ENCODE measurements at regions not wholly inside any gene's neighbourhood (a gene's known extent, or its start where the extent isn't known, plus 50 kb on each side); places are given as distances from the start of the nearest gene placed in this dataset.

GRCh38 chr22:25348391-25348790 lies 129.0 kb downstream of the CRYBB2 start:
- no peak overlapping the region for H2BK5ac ChIP-seq (ENCODE audit: low read depth, low read length)
- H3K23ac ChIP-seq (ENCODE audit: insufficient read length), result no peak overlapping the region
- no peak overlapping the region for H3K18ac ChIP-seq (ENCODE audit: extremely low read depth, low read length)
- peaks cover 5 to 33% of the 10 kb centered on the region in 2 experiments; a peak in 3 of 4 replicates for H3K9me3 ChIP-seq (ENCODE audit: insufficient read depth in 2 of 2, low read depth in 1 of 2, low read length in 1 of 2)
- ChIA-PET POLR2A (ENCODE audit: partially characterized antibody) (no interaction called here), CTCF (ENCODE audit: partially characterized antibody) (interaction anchor here (0.6 to 1.6 kb wide), 3 partner anchors 10 to 146 kb away, joined by 3 to 5 read pairs (median 5); no protein-coding TSS in a partner anchor)
- H3K4me1 ChIP-seq (replicated peaks in 1 of 4; ENCODE audit: control insufficient read depth in 3 of 4, insufficient read depth in 4 of 4, low read length in 3 of 4), result no peaks in the 10 kb centered on the region
- no peak overlapping the region for H3K4me3 ChIP-seq (ENCODE audit: extremely low read depth in 1 of 4, insufficient read depth in 2 of 4, low read depth in 3 of 4, low read length in 4 of 4)
- H3K56ac ChIP-seq (replicated peaks; ENCODE audit: insufficient read length, low read depth, low read length), result no peak overlapping the region
- no peak overlapping the region for H3K4ac ChIP-seq (replicated peaks; ENCODE audit: insufficient read length, low read depth, low read length)
- no peak overlapping the region for H4K5ac ChIP-seq (ENCODE audit: insufficient read length, low read depth, low read length)
- 100% methylated on average over 1 of the region's 2 CpGs; no CpG with 5 or more reads in 1 of the 2 experiments for WGBS, 2 experiments (ENCODE audit: extremely low coverage in 1 of 2, insufficient coverage in 1 of 2, insufficient read length in 1 of 2, insufficient replicate concordance in 2 of 2, low coverage in 1 of 2, low lambda C conversion rate in 2 of 2, missing lambda C conversion rate in 1 of 2)
- H3K9ac ChIP-seq (replicated peaks in 1 of 4; ENCODE audit: extremely low read depth in 1 of 4, low read depth in 3 of 4, low read length in 3 of 4), result no peak overlapping the region
- no peaks in the 10 kb centered on the region for H4K20me1 ChIP-seq (replicated peaks in 1 of 2; ENCODE audit: control insufficient read depth in 1 of 2, insufficient read depth in 2 of 2, low read length in 2 of 2)
- FAIRE-seq, result no peak
- no peak overlapping the region for H2BK15ac ChIP-seq (ENCODE audit: low read length)
- H2BK120ac ChIP-seq (replicated peaks; ENCODE audit: low read depth, low read length), result no peak overlapping the region
- H2AK5ac ChIP-seq (ENCODE audit: low read depth, low read length), result no peak overlapping the region
- no peak overlapping the region for H3K4me2 ChIP-seq (ENCODE audit: insufficient read depth in 1 of 2, low read depth in 2 of 2, low read length in 2 of 2)
- no peaks in the 10 kb centered on the region for H3K23me2 ChIP-seq (ENCODE audit: low read depth, low read length)
- no peak overlapping the region for H2AFZ ChIP-seq (ENCODE audit: low read length)
- peaks cover 0 to 34% (median 9%) of the 10 kb centered on the region in 4 experiments; a peak in 5 of 8 replicates for H3K36me3 ChIP-seq (ENCODE audit: control insufficient read depth in 2 of 4, insufficient read depth in 4 of 4, low read length in 3 of 4)
- H3K14ac ChIP-seq (ENCODE audit: insufficient read length), result no peak overlapping the region
- H4K91ac ChIP-seq (replicated peaks; ENCODE audit: insufficient read length, low read length), result no peak overlapping the region
- no peak overlapping the region for H2BK20ac ChIP-seq (ENCODE audit: low read length)
- H2BK12ac ChIP-seq (ENCODE audit: low read depth, low read length), result no peak overlapping the region
- DNase-seq (ENCODE audit: low read depth in 1 of 2, low spot score in 2 of 2), result no peak
- H3K79me1 ChIP-seq (ENCODE audit: low read depth, low read length), result no peaks in the 10 kb centered on the region
- no peak overlapping the region for H3K27ac ChIP-seq (ENCODE audit: low read depth, low read length)
- no peak overlapping the region for H4K8ac ChIP-seq (ENCODE audit: extremely low read depth, insufficient read depth, low read length)
- no peaks in the 10 kb centered on the region for H3K79me2 ChIP-seq (ENCODE audit: control insufficient read depth in 1 of 2, insufficient read depth in 2 of 2, low read length in 2 of 2)
- no peaks in the 10 kb centered on the region for H3K27me3 ChIP-seq (replicated peaks in 1 of 4; ENCODE audit: control insufficient read depth in 3 of 4, extremely low read depth in 1 of 4, insufficient read depth in 3 of 4, low read length in 3 of 4)
- TF ChIP-seq SP2 (IDR thresholded peaks at IDR 0.05; ENCODE audit: low read length), result no peak
- TF ChIP-seq ATF3 (IDR thresholded peaks at IDR 0.05; ENCODE audit: insufficient read depth, low read depth, low read length), result no peak
- no peak for TF ChIP-seq ATF2 (IDR thresholded peaks at IDR 0.05; ENCODE audit: low read length)
- no peak for TF ChIP-seq GTF2F1 (IDR thresholded peaks at IDR 0.05; ENCODE audit: borderline replicate concordance, low read depth, low read length)
- no peak for TF ChIP-seq NRF1 (IDR thresholded peaks at IDR 0.05; ENCODE audit: low read depth, low read length)
- TF ChIP-seq CEBPB (IDR thresholded peaks at IDR 0.05; ENCODE audit: low read depth, low read length), result no peak
- no peak for TF ChIP-seq NANOG (IDR thresholded peaks at IDR 0.05; ENCODE audit: insufficient read depth, low read depth, low read length, poor library complexity, severe bottlenecking)
- no peak for TF ChIP-seq TCF12 (IDR thresholded peaks at IDR 0.05; ENCODE audit: low read depth, low read length)
- no peak for TF ChIP-seq TEAD4 (IDR thresholded peaks at IDR 0.05; ENCODE audit: low read depth, low read length)
- no peak for TF ChIP-seq KDM4A (IDR thresholded peaks at IDR 0.05; ENCODE audit: low read depth, low read length, severe bottlenecking)
- no peak for TF ChIP-seq SRF (IDR thresholded peaks at IDR 0.05; ENCODE audit: low read depth, low read length)
- no peak for TF ChIP-seq USF2 (IDR thresholded peaks at IDR 0.05; ENCODE audit: low read length)

All from H1 (cell line).